SK-N-SH treated with all-trans-retinoic acid at 6 μM for 48 hours (cell line): ENCODE measurements at regions not wholly inside any gene's neighbourhood (a gene's known extent, or its start where the extent isn't known, plus 50 kb on each side); places are given as distances from the start of the nearest gene placed in this dataset.

Experiments used
- ATAC-seq: fragments of 200-7000 bp; cut with Tn5 transposase; 3 replicates; pipeline ENCODE4 v1.9.1; 2020; ENCODE audit warnings: mild to moderate bottlenecking, moderate library complexity
- ARNTL ChIP-seq: fragments of 450-650 bp; formaldehyde crosslinking; IDR thresholded peaks from 2 replicates; pipeline ENCODE4 v1.5.0; 2020; ENCODE audit warnings: low read depth, mild to moderate bottlenecking, moderate library complexity, borderline replicate concordance
- BACH2 ChIP-seq: fragments of 250-450 bp; sonication (Bioruptor Pico); IDR thresholded peaks from 2 replicates; pipeline ENCODE4 v1.9.0; 2021; ENCODE audit warnings: mild to moderate bottlenecking, borderline replicate concordance
- CREB5 ChIP-seq: fragments of 250-450 bp; sonication (Bioruptor Pico); IDR thresholded peaks from 2 replicates; pipeline ENCODE4 v1.5.1; 2020; ENCODE audit warnings: low read depth, mild to moderate bottlenecking, moderate library complexity
- CSDC2 ChIP-seq: fragments of 250-450 bp; sonication (Bioruptor Pico); IDR thresholded peaks from 2 replicates; pipeline ENCODE4 v1.5.0; 2020; ENCODE audit warnings: mild to moderate bottlenecking, moderate library complexity
- GLIS3 ChIP-seq: fragments of 250-450 bp; sonication (Bioruptor Pico); IDR thresholded peaks from 2 replicates; pipeline ENCODE4 v1.5.0; 2020; ENCODE audit warnings: mild to moderate bottlenecking, moderate library complexity
- ISL1 ChIP-seq: fragments of 250-450 bp; sonication (Bioruptor Pico); IDR thresholded peaks from 2 replicates; pipeline ENCODE4 v2.1.2; 2022; ENCODE audit warnings: mild to moderate bottlenecking, moderate library complexity
- OSR1 ChIP-seq: fragments of 250-450 bp; sonication (Bioruptor Pico); IDR thresholded peaks from 2 replicates; pipeline ENCODE4 v1.8.0; 2022; ENCODE audit warnings: moderate library complexity, mild to moderate bottlenecking, inconsistent platforms
- PATZ1 ChIP-seq: fragments of 250-450 bp; sonication (Bioruptor Pico); IDR thresholded peaks from 2 replicates; pipeline ENCODE4 v1.8.0; 2020; ENCODE audit warnings: mild to moderate bottlenecking, moderate library complexity, borderline replicate concordance
- POU6F1 ChIP-seq: fragments of 250-450 bp; sonication (Bioruptor Pico); IDR thresholded peaks from 2 replicates; pipeline ENCODE4 v1.8.0; 2021; ENCODE audit warnings: low read depth, mild to moderate bottlenecking, moderate library complexity, borderline replicate concordance
- PPARA ChIP-seq: fragments of 250-450 bp; sonication (Bioruptor Pico); IDR thresholded peaks from 2 replicates; pipeline ENCODE4 v1.5.0; 2020; ENCODE audit warnings: mild to moderate bottlenecking, borderline replicate concordance
- SNAI2 ChIP-seq: fragments of 250-450 bp; sonication (Bioruptor Pico); IDR thresholded peaks from 2 replicates; pipeline ENCODE4 v1.5.0; 2020; ENCODE audit warnings: mild to moderate bottlenecking, moderate library complexity
- TOX ChIP-seq: fragments of 250-450 bp; sonication (Bioruptor Pico); IDR thresholded peaks from 2 replicates; pipeline ENCODE4 v1.8.0; 2021; ENCODE audit warnings: mild to moderate bottlenecking, moderate library complexity, borderline replicate concordance
- TSHZ2 ChIP-seq: fragments of 250-450 bp; sonication (Bioruptor Pico); IDR thresholded peaks from 2 replicates; pipeline ENCODE4 v1.5.0; 2020; ENCODE audit warnings: mild to moderate bottlenecking, moderate library complexity
- ZC3H10 ChIP-seq: fragments of 250-450 bp; sonication (Bioruptor Pico); IDR thresholded peaks from 2 replicates; pipeline ENCODE4 v1.5.1; 2021; ENCODE audit warnings: mild to moderate bottlenecking, moderate library complexity
- ZFP3 ChIP-seq: fragments of 250-450 bp; sonication (Bioruptor Pico); IDR thresholded peaks from 2 replicates; pipeline ENCODE4 v1.5.0; 2020; ENCODE audit warnings: mild to moderate bottlenecking, moderate library complexity
- ZNF70 ChIP-seq: fragments of 450-650 bp; formaldehyde crosslinking; IDR thresholded peaks from 2 replicates; pipeline ENCODE4 v1.5.0; 2020; ENCODE audit warnings: mild to moderate bottlenecking, moderate library complexity
- ZNF8 ChIP-seq: fragments of 450-650 bp; formaldehyde crosslinking; IDR thresholded peaks from 2 replicates; pipeline ENCODE4 v1.5.0; 2020; ENCODE audit warnings: mild to moderate bottlenecking, moderate library complexity

GRCh38 chr2:42875880-42876279 lies 83.5 kb upstream of the HAAO start:
- TF ChIP-seq TOX (no peak), CREB5 (CRISPR knock-in tag) (no peak), ZC3H10 (CRISPR knock-in tag) (no peak), ARNTL (CRISPR knock-in tag) (no peak), BACH2 (CRISPR knock-in tag) (no peak), OSR1 (CRISPR knock-in tag) (no peak), PPARA (CRISPR knock-in tag) (no peak), ZFP3 (CRISPR knock-in tag) (no peak), ZNF8 (CRISPR knock-in tag) (no peak), GLIS3 (CRISPR knock-in tag) (no peak), SNAI2 (no peak), POU6F1 (CRISPR knock-in tag) (no peak), ZNF70 (CRISPR knock-in tag) (no peak), PATZ1 (CRISPR knock-in tag) (no peak)
- TF ChIP-seq, all 23 proteins: peak for 0
- ATAC-seq, result no peak

GRCh38 chr2:42874949-42875801 lies 82.8 kb upstream of the HAAO start:
- ATAC-seq, result no peak
- TF ChIP-seq ZFP3 (CRISPR knock-in tag) (no peak), TSHZ2 (CRISPR knock-in tag) (no peak)

GRCh38 chr2:42872721-42873120 lies 80.3 kb upstream of the HAAO start:
- no peak for ATAC-seq
- TF ChIP-seq POU6F1 (CRISPR knock-in tag) (no peak), TSHZ2 (CRISPR knock-in tag) (no peak), ZNF8 (CRISPR knock-in tag) (no peak), OSR1 (CRISPR knock-in tag) (no peak), ZC3H10 (CRISPR knock-in tag) (no peak), CSDC2 (CRISPR knock-in tag) (no peak), CREB5 (CRISPR knock-in tag) (no peak), PATZ1 (CRISPR knock-in tag) (no peak), BACH2 (CRISPR knock-in tag) (no peak), ZNF70 (CRISPR knock-in tag) (no peak), GLIS3 (CRISPR knock-in tag) (no peak), ARNTL (CRISPR knock-in tag) (no peak), ISL1 (CRISPR knock-in tag) (no peak)
- TF ChIP-seq, all 23 proteins: peak for 0
